ENCODE measurements at regions not wholly inside any gene's neighbourhood (a gene's known extent, or its start where the extent isn't known, plus 50 kb on each side); places are given as distances from the start of the nearest gene placed in this dataset.

GRCh38 chr2:137729305-137729704, 235.0 kb upstream of the HNMT start:
- no peak overlapping the region for H3K4me3 ChIP-seq (ENCODE audit: low read depth, low read length)
- DNase-seq (ENCODE audit: low read depth, low spot score): no peak
- TF ChIP-seq CTCF (IDR thresholded peaks at IDR 0.05; ENCODE audit: low read depth, low read length): no peak
- in situ Hi-C loops (cut with HindIII; ENCODE audit: low sequenced_read_pairs): no loop called here

DNA sequence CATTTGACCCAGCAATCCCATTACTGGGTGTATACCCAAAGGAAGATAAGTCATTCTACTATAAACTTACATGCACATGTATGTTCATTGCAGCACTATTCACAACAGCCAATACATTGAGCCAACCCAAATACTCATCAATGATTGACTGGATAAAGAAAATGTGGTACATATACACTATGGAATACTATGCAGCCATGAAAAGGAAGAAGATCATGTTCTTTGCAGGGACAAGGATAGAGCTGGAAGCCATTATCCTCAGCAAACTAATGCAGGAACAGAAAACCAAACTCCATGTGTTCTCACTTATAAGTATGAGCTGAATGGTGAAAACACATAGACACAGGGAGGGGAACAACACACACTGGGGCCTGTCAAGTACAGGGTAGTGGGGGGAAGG, 226.7 kb upstream of the HNMT start:
- no peak overlapping the region for H3K4me3 ChIP-seq (ENCODE audit: low read depth, low read length)
- TF ChIP-seq CTCF (IDR thresholded peaks at IDR 0.05; ENCODE audit: low read depth, low read length): no peak
- in situ Hi-C loops (cut with HindIII; ENCODE audit: low sequenced_read_pairs): no loop called here
- no peak for DNase-seq (ENCODE audit: low read depth, low spot score)

DNA sequence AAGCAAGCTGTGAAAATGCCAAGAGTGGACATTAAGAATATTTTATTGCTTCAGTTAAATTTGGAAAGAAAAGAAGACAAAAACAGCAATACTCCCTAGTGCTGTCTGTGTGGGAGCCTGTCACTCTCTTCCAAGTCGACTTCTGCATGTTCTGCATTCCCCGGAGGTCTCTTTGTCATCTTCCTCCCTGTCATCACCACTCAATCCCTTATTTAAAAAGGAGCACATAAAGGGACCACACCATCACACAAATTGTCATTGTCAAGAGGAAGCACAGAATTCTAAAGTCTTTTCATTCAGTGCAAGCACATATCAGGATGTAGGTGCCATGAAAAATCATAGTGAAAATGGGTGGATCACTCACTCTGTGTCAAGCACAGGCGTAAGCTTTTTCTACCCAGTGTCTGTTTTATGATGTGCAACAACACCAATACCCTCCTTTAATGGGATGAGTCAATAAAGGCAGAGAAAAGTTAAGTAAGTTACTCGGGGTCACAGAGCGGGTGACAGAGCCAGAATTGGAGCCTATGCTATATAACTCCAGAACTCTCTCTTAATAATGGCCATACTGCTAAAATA, 222.4 kb upstream of the HNMT start:
- no peak for DNase-seq (ENCODE audit: low read depth, low spot score)
- H3K4me3 ChIP-seq (ENCODE audit: low read depth, low read length): no peak overlapping the region
- in situ Hi-C loops (cut with HindIII; ENCODE audit: low sequenced_read_pairs): no loop called here
- no peak for TF ChIP-seq CTCF (IDR thresholded peaks at IDR 0.05; ENCODE audit: low read depth, low read length)

GRCh38 chr2:137747509-137747908, 216.8 kb upstream of the HNMT start:
- in situ Hi-C loops (cut with HindIII; ENCODE audit: low sequenced_read_pairs): no loop called here
- no peak for TF ChIP-seq CTCF (IDR thresholded peaks at IDR 0.05; ENCODE audit: low read depth, low read length)
- DNase-seq (ENCODE audit: low read depth, low spot score): no peak
- H3K4me3 ChIP-seq (ENCODE audit: low read depth, low read length): no peak overlapping the region

DNA sequence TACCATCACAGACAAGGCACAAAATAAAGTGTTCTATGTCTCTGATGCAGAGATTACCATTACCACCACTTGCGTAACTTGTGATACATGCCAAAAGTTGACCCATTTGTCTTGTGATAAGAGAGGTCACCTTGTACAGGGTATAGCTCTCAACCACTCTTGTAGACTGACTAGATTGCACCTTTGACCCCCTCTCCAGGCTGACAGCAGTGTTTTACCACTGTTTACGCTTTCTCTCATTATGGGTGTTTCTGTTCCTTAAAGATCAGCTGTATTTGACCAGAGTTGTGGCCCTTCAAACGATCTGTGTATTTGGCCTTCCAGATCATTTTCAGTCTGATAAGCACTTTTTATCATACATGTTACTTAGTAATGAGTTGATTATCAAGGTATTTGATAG, 215.7 kb upstream of the HNMT start:
- no peak overlapping the region for H3K4me3 ChIP-seq (ENCODE audit: low read depth, low read length)
- in situ Hi-C loops (cut with HindIII; ENCODE audit: low sequenced_read_pairs): no loop called here
- no peak for TF ChIP-seq CTCF (IDR thresholded peaks at IDR 0.05; ENCODE audit: low read depth, low read length)
- no peak for DNase-seq (ENCODE audit: low read depth, low spot score)

GRCh38 chr2:137764646-137765045, 199.6 kb upstream of the HNMT start:
- no peak for TF ChIP-seq CTCF (IDR thresholded peaks at IDR 0.05; ENCODE audit: low read depth, low read length)
- in situ Hi-C loops (cut with HindIII; ENCODE audit: low sequenced_read_pairs): no loop called here
- H3K4me3 ChIP-seq (ENCODE audit: low read depth, low read length): no peak overlapping the region
- DNase-seq (ENCODE audit: low read depth, low spot score): no peak

DNA sequence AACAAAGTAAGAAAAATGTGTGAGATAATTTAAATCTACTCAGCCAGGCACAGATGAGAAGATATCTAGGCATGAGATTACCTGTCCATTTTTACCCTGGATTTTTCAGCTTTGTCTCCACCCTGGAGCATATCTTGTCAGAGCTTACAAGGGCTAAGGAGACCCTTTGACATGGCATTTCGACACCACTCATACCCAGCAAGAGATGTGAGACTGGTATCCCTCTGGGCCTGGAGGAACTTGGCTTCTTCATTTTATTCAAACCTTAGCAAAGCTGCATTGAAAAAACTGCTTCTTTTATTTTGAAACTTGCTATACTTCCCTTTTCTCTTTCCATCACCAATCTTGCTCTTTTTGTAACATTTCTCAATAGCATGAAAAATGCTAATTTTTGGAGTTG, 194.9 kb upstream of the HNMT start:
- in situ Hi-C loops (cut with HindIII; ENCODE audit: low sequenced_read_pairs): no loop called here
- no peak for TF ChIP-seq CTCF (IDR thresholded peaks at IDR 0.05; ENCODE audit: low read depth, low read length)
- H3K4me3 ChIP-seq (ENCODE audit: low read depth, low read length): no peak overlapping the region
- DNase-seq (ENCODE audit: low read depth, low spot score): no peak
